ENCODE measurements at regions not wholly inside any gene's neighbourhood (a gene's known extent, or its start where the extent isn't known, plus 50 kb on each side); places are given as distances from the start of the nearest gene placed in this dataset.

DNA sequence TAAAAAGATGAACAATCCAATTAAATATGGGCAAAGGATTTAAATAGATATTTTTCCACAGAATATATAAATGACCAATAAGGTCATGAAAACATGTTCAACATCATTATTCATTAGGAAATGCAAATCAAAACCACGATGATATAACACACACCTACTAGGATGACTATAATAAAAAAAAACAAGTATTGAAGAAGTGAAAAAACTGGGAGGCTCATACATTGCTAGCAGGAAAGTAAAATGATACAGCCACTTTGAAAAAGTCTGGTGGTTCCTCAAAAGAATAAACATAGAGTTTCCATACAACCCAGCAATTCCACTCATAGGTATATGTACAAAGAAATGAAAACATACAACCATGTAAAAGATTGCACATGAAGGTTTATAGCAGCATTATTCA is 75.7 kb upstream of the RAB4A start:
- DNase-seq (ENCODE audit: low read depth, low spot score) (no peak), ATAC-seq (no peak)
- no peak overlapping the region for H3K4me3 ChIP-seq (ENCODE audit: low read depth in 2 of 2, low read length in 2 of 2)
- no peaks in the 10 kb centered on the region for H3K36me3 ChIP-seq (ENCODE audit: control insufficient read depth, insufficient read depth, low read length)
- BruUV-seq (replicated peaks), result no TSS peak
- ChIA-PET POLR2A (no interaction called here), CTCF (no interaction called here)
- H3K27ac ChIP-seq (ENCODE audit: low read length), result no peak overlapping the region
- intact Hi-C loops (cut with micrococcal nuclease; ENCODE audit: unreplicated experiment) (no loop called here), in situ Hi-C loops (cut with HindIII; ENCODE audit: low pct_unique_long_range_greater_than_20kb, low sequenced_read_pairs) (no loop called here)
- no peak for TF ChIP-seq SIN3A (IDR thresholded peaks at IDR 0.05; ENCODE audit: borderline replicate concordance, insufficient read depth, low read depth, low read length)
- no peak for TF ChIP-seq POLR2AphosphoS5 (IDR thresholded peaks at IDR 0.05; ENCODE audit: low read depth, low read length)
- TF ChIP-seq, protein P1, sequence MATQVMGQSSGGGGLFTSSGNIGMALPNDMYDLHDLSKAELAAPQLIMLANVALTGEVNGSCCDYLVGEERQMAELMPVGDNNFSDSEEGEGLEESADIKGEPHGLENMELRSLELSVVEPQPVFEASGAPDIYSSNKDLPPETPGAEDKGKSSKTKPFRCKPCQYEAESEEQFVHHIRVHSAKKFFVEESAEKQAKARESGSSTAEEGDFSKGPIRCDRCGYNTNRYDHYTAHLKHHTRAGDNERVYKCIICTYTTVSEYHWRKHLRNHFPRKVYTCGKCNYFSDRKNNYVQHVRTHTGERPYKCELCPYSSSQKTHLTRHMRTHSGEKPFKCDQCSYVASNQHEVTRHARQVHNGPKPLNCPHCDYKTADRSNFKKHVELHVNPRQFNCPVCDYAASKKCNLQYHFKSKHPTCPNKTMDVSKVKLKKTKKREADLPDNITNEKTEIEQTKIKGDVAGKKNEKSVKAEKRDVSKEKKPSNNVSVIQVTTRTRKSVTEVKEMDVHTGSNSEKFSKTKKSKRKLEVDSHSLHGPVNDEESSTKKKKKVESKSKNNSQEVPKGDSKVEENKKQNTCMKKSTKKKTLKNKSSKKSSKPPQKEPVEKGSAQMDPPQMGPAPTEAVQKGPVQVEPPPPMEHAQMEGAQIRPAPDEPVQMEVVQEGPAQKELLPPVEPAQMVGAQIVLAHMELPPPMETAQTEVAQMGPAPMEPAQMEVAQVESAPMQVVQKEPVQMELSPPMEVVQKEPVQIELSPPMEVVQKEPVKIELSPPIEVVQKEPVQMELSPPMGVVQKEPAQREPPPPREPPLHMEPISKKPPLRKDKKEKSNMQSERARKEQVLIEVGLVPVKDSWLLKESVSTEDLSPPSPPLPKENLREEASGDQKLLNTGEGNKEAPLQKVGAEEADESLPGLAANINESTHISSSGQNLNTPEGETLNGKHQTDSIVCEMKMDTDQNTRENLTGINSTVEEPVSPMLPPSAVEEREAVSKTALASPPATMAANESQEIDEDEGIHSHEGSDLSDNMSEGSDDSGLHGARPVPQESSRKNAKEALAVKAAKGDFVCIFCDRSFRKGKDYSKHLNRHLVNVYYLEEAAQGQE (IDR thresholded peaks at IDR 0.05; ENCODE audit: insufficient read depth in 1 of 2, low read depth in 2 of 2, low read length in 1 of 2), result no peak
- TF ChIP-seq, protein P2, sequence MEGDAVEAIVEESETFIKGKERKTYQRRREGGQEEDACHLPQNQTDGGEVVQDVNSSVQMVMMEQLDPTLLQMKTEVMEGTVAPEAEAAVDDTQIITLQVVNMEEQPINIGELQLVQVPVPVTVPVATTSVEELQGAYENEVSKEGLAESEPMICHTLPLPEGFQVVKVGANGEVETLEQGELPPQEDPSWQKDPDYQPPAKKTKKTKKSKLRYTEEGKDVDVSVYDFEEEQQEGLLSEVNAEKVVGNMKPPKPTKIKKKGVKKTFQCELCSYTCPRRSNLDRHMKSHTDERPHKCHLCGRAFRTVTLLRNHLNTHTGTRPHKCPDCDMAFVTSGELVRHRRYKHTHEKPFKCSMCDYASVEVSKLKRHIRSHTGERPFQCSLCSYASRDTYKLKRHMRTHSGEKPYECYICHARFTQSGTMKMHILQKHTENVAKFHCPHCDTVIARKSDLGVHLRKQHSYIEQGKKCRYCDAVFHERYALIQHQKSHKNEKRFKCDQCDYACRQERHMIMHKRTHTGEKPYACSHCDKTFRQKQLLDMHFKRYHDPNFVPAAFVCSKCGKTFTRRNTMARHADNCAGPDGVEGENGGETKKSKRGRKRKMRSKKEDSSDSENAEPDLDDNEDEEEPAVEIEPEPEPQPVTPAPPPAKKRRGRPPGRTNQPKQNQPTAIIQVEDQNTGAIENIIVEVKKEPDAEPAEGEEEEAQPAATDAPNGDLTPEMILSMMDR (IDR thresholded peaks at IDR 0.05), result no peak
- no peak for TF ChIP-seq TCF7L2 (IDR thresholded peaks at IDR 0.05; ENCODE audit: low read depth, low read length)
- peaks cover 10% of the 10 kb centered on the region; the same call in 1 of the 2 replicates for H3K4me1 ChIP-seq (ENCODE audit: control insufficient read depth, insufficient read depth, low read length)
- no peaks in the 10 kb centered on the region for H3K27me3 ChIP-seq (ENCODE audit: control insufficient read depth, insufficient read depth, low read length)
- no peaks in the 10 kb centered on the region for H3K9me3 ChIP-seq (ENCODE audit: control insufficient read depth, insufficient read depth, low read depth, low read length)

- H3K27ac ChIP-seq (ENCODE audit: low read length), result no peak overlapping the region
- CTCF ChIA-PET, result no interaction called here
These were observed 74.3 kb upstream of the RAB4A start for GRCh38 chr1:229196404-229197264.

More at GRCh38 chr1:229196404-229197264, 74.3 kb upstream of the RAB4A start:
- DNase-seq (ENCODE audit: low read depth, low spot score) (no peak), ATAC-seq (no peak)
- Histone ChIP-seq H3K9me3 (ENCODE audit: control insufficient read depth, insufficient read depth, low read depth, low read length) (no peaks in the 10 kb centered on the region), H3K36me3 (ENCODE audit: control insufficient read depth, insufficient read depth, low read length) (no peaks in the 10 kb centered on the region), H3K4me1 (ENCODE audit: control insufficient read depth, insufficient read depth, low read length) (peaks cover 10% of the 10 kb centered on the region; the same call in 1 of the 2 replicates), H3K27me3 (ENCODE audit: control insufficient read depth, insufficient read depth, low read length) (no peaks in the 10 kb centered on the region), H3K4me3 (ENCODE audit: low read depth in 2 of 2, low read length in 2 of 2) (no peak overlapping the region)
- in situ Hi-C loops (cut with HindIII; ENCODE audit: low pct_unique_long_range_greater_than_20kb, low sequenced_read_pairs) (no loop called here), intact Hi-C loops (cut with micrococcal nuclease; ENCODE audit: unreplicated experiment) (no loop called here)
- POLR2A ChIA-PET, result no interaction called here
- BruUV-seq (replicated peaks), result no TSS peak
- TF ChIP-seq SIN3A (IDR thresholded peaks at IDR 0.05; ENCODE audit: borderline replicate concordance, insufficient read depth, low read depth, low read length) (no peak), TCF7L2 (IDR thresholded peaks at IDR 0.05; ENCODE audit: low read depth, low read length) (no peak), POLR2AphosphoS5 (IDR thresholded peaks at IDR 0.05; ENCODE audit: low read depth, low read length) (no peak)
- TF ChIP-seq, protein P1 (IDR thresholded peaks at IDR 0.05; ENCODE audit: insufficient read depth in 1 of 2, low read depth in 2 of 2, low read length in 1 of 2), result no peak
- TF ChIP-seq, protein P2 (IDR thresholded peaks at IDR 0.05), result no peak

Data from Panc1 (cell line).